Activated gamma-delta T cell (primary cell): ENCODE measurements at regions not wholly inside any gene's neighbourhood (a gene's known extent, or its start where the extent isn't known, plus 50 kb on each side); places are given as distances from the start of the nearest gene placed in this dataset.

Experiments used
- DNase-seq: peaks from one replicate; lab custom pipeline; 2025; lab: John Stamatoyannopoulos, UW

DNA sequence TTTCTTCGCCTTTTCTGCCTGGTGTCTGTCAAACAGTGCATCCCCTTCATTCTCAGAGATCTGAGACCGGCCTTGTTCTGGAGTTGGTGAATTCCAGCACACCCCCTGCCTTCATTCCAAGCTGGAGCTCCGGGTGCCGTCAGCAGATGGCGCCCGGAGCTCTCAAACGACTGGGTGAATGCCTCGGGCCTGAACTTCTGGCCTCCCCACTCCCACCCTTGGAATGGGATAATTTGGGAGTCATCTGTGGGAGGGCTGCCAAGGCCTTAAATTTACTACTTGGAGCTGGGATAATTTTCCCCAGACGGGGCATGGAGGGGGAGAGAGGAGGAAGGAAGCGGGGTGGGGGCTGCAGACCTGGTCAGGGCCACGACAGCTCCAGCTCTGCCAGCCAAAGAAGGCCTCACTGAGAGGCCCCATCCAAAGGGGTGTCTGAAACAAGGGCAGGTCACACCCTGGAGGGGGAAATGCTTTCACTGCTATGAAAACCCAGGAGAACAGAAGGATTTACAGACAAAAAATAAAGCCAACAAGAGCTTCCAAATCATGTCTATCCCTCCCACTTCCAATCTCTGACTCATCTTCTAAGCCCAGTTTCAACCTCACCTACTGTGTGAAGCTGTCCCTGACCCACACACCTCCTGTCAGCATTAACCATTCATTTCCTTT, 187.9 kb downstream of the OPA1 start:
- DNase-seq: no peak

DNA sequence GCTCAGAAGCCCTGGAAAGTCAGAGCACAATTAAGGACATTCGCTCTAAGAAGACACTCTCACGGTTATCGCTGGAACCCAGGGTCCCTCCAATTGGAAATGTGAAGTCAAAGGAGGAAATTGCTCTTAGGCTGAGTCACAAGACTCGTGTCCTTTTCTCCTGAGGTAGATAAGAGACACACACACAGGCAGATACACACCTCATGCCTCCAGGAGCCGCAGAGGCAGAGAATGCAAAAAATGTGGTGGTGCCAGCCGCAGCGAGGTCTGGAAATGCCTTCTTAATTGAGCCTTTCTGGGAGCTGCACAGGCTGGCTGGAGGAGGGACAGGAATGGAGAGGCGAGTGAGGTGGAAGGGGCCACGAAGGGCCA, 189.3 kb downstream of the OPA1 start:
- no peak for DNase-seq

DNA sequence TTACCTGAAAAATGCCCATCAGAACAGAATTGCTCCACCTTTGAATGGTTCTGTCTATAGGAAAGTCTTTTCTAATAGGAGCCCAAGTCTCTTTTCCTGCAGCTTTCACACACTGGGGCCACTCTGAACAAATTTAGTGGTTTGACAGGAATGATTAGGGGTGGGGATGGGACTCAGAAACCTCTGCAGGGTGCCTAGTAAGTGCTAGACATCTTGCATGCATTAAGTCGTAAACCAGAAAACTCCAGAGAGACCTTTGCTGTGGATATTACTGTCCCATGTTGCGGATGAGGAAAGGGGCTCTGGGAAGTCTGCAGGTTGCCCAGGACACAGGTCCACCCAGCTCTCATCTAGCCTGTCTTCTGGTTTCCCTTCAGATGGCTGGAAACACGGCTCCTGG, 189.7 kb downstream of the OPA1 start:
- DNase-seq: no peak

DNA sequence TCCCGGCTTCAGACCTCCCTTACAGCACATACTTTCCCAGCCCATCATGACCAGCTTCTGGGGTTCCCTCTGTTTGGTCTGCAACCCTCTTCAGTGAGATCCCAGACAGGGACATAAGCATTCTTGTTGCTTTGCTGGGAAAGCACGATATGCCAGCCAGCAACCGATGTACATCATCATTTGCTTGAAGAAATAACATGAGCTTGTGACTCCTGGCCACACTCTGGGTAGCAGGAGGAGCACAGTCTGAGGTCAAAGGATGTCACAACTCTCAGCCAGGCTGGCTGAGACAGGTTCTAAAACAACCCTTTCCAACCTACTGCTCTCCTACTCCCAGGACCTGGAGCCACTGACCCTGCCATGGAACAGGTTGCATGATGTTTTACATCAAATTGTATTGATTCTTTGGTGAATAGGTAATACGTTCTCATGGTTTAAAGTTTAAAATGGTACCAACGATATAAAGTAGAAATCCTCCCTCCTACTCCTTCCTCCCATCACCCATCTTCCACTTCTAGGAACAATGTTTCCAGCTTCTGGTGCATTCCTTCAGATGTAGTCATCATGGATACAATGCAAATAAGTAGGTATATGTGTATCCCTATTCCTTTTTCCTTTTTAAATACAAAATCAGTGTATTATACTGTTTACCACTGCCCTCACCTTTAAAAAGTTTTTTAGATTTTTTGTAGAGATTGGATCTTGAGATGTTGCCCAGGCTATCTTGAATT, 190.3 kb downstream of the OPA1 start:
- no peak for DNase-seq

DNA sequence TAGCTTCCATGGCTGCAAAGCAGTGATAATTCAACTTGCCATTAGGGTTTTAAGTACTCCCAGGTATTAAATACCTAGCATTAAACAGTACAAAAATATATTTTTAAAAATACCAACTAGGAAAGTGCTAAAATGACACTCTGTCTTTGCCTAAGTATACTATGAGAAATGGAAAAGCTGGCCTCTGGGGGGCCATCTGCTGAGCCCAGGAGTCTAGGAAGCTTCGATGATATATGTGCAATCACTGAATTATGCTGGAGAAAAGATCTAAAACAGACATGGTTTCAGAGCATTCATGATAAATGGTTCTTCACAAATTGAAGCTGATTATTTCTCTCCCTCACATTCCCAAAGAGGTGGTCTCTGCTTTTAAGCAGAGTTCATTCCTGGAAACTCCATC, 191.8 kb downstream of the OPA1 start:
- DNase-seq: no peak

DNA sequence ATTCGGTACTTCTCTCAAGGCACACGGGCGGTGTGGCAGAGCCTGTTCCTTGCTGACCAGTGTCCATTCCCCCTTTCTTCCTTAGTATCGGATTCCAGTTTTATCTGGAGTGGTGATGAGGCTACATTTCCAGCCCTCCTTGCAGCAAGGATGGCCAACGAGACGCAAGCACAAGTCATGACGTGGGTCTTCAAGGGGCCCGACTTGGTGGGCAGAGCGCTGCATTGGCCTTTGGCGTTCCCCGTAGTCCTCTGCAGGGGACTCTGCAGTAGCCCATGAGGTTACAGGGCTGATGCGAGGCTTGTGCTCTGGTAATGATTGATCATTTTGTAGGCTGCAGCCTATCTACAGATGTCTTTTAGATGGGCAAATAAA, 194.5 kb downstream of the OPA1 start:
- no peak for DNase-seq

DNA sequence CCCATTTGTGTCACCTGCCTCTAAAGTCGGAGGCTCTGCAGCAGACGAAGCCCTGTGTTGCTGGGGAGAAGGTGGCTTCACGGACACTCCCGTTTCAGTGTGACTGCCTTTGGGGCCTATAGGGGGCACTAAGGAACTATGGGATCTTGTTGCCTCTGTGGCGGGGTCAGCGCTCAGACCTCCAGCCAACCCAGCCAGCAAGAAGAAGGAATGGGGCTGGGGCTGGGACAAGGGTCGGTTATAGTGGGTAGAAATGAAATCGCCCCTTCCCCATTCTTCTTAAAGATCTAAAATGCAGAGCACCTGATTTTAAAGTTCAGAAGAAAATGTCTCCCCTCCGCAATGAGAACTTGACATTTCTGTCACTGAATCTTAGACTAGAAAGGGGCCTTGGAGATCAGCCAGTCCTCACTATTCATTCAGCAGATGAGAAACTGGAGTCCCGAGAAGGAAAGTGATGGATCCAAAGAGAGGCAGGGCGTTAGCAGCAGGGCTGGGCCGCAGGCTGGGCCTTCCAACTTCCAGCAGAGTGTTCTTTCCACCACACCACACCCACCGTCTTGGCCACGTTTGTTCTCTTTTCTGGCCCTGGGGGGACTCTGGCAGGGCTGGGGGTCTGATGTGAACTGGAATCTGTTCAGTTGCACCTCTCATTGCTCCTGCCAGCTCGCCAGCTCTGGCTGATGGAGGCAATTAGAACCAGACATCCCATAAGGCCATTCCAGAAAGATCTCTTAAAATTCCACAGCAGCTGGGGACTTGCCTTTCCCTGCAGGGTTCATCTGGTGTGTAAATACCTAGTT, 195.4 kb downstream of the OPA1 start:
- DNase-seq: no peak

DNA sequence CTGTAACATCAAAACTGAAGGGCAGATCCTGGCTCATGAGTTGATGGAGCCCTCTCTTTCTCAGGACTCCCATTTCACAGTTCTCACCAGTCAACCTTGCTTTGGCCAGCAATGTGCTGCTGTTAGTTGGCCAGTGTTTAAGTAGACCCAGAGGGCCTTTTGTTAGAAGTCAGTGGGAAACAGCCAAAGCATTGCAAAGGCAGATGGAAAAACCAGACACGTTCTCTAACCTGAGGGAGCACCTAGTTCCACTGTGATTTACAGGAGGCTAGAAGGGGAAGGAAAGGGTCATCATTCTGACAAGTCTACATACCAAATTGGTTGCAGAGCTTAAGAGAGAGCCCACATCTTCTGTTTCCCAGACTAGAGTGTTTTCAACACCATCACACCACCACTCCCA, 196.4 kb downstream of the OPA1 start:
- DNase-seq: no peak

DNA sequence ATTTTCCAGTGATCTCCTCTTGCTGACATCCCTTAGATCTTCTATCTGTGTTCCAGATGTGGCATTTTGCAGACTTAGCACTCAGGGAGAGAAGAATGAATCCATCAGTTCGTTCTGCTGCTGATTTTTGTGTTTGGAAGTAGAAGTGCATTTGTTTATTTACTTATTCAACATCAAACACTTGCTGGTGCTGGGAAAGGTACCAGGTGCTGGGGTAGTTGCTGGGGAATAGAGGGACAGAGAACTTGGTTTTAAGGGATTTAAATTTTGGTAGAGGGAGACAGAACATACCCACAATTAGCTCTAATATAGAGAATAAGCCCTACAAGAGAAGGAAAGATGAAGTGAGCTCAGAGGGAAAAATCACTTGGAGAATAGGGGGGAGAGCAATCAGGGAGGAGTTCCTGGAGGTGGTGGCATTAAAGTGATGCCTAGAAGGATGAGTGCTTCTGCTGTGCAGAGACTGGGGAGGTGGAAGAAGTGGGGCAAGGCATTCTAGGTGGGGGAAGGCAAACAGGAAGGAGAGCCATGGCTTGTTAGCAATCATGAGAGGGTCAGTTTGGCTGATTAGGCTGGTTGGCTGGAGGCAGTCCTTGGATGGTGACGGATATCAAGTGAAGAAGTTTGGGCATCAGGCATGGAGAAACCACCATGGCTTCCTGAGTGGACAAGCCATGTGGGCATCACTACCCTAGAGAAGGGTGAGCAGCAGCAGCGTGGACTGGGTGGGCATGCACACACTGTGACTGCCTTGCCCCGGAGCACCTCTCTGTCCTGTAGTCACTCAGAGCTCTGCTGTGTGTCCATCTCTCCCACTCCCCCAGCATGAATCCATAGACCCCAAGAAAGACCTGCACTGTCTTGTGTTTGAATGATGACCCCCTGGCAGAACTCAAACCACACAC, 197.3 kb downstream of the OPA1 start:
- DNase-seq: no peak

DNA sequence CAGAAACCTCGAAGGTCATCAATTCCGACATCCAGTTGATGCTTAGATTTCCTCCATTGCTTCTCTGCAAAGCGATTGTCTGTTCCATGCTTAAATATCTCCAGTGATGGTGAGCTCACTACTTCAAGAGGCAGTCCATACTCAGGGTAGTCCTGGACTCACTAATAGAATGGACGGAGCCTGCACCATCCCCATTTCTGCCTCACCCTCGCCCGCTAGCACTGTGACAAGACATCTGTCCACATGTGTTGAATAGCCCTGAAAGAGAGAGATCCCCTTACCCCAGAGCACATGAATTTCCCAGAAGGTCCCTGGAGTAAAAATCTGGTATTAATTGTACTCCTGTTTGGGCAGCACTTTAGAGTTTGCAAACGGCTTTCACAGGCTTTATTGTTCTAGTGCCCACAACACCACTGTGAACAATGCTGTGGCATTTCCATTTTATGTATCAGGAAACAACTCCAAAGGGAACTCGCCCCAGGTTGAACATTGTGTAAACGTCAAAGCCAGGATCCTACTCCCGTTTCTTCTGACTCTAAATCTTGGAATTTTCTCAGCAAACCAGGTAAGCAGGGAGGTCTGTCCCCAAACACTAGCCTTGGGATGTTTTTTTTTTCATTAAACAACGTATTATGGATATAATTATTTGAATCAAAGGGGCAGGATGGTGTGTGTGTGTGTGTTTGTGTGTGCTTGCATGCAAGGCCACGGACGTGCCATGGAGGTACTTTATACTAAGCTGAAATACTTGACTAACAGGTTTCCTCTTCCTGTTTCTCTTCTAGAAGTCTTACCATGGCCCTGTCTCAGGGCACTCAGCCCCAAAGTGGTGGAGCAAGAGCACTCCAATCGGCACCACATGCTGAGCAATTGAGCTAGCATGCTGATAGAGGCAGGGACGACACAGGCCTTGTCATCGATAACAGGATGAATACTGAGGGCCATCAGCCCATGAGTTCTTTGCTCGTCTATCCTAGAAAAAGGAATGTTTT, 198.3 kb downstream of the OPA1 start:
- DNase-seq: no peak

DNA sequence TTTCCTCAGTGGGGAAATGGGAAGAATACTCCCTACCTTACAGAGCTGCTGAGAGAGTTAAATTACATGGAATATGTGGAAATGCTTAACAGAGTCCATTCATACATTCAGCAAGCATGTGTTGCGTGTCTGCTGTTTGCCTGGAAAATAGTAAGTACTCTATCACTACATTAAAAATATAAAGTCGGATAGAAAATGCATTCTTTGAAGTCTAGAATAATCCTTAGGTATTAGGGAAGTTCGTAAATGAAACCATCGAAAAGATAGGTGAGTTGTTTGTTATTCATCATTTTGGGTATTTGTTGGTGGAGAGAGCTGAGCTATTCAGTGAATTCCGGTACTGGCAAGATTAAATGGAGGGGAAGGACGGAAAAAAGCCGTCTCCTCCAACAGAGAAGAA, 200.1 kb downstream of the OPA1 start:
- no peak for DNase-seq

DNA sequence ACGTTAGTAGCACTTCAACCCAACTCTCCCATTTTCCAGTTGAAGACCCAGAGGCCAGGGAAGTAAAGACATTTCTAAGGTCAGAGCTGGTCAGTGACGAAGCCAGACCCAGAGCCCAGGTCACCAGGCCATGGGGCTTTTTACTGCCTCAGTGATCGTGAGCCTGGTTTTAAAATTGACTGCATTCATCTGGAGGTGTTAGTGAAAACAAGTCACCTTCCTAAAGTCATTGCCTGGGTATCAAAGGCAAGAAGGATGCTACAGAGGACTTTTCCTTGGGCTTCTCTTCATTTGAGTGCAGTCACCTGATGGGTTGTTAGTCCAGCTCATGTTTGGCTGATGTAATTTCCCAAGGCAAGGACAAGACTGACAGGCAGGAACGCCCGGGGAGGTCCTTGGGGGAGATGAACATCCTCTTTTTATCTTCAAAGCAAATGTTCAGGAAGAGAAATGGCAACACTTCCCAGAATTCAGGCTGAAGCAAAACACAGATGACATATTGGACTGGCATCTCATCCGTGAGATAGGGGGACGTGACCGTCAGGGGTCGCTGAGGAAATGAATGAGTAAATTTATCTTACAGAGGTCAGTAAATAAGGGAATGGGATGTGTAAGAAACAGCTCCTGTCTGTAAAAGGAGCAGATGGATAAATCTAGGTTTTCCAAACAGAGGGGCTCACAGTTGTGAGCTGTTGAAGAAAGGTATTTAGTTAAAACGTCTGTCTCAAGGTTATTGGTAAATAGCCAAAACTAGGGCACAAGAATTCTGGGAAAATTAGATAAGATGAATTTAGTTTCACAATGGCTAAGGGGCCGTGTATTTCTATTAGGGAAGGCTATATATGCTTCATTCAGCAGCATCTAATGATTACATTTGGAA, 201.2 kb downstream of the OPA1 start:
- DNase-seq: no peak

DNA sequence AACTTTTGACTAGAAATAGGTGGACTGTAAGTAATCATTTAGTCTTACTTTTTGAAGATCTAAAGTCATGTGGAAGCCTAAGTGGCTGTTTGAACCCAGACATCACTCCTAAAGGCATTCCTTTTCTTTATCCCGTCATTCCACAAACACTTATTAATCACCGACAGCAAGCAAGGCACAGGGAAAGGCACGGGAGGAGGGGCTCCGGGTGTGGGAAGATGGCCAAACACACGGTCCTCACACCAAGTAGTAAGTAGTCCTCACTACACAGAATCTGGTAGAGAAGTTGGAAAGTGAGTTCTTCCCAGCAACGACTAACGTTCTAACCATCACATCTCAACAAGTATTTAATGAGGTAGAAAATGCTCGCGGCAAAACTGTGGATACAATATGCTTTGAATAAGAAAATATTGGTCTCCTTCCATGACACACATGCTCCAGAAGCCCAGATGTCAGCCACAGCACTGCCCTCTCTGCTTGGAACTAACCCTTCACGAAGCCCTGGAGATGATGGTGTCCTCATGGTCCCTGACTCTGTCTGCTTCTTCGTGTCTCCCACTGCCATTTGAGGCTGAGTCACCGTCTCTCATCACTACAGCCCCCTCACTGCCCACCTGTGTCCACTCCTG, 202.2 kb downstream of the OPA1 start:
- no peak for DNase-seq

DNA sequence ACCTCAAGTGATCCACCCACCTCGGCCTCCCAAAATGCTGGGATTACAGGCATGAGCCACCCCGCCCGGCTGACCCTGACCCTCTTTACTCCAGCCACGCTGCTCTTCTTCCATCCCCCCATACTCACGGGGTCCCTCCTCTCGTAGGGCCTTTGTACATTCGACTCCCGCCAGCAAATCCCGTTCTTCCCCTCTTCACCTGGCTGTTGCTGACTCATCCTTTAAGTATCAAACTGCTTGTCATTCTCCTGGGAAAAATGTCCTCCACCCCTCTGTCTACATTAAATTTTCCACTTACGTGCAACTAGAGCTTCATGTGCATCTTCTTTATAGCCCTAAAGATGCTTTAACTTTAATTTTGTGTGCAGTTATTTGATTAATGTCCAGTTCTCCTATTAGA, 203.1 kb downstream of the OPA1 start:
- DNase-seq: no peak

DNA sequence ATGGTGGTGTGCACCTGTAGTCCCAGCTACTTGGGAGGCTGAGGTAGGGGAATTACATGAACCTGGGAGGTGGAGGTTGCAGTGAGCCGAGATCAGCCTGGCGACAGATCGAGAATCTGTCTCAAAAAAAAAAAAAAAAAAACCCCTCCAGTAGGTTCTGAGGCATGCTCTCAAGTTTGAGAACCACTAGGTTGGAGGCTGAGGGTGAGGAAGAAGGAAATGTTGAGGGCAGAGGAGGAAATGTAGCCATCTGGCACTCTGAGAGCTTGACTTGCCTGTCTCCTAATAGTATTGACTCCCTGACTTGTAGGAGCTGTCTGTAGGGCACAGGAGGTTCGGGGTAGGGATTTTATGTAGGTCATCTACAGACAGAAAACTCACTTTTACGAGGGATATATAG, 204.6 kb downstream of the OPA1 start:
- DNase-seq: no peak

DNA sequence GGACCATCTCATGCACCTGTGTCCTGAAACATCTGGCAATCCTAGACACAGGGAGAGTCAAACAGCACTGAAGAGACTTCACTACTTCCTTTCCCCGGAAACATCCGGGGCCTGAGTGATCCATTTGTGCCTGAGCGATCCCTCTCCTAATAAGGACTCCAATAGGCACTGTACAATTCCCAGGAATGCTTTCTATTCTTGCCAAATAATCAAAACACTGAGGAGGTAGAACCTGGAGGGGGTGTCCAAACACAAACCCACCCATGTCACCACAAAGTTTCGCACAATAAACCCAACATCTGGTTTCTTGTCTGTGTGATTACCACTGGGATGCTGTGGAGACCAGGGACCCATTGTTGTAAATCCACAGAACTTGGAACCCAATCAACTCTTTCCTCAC, 205.0 kb downstream of the OPA1 start:
- DNase-seq: no peak

DNA sequence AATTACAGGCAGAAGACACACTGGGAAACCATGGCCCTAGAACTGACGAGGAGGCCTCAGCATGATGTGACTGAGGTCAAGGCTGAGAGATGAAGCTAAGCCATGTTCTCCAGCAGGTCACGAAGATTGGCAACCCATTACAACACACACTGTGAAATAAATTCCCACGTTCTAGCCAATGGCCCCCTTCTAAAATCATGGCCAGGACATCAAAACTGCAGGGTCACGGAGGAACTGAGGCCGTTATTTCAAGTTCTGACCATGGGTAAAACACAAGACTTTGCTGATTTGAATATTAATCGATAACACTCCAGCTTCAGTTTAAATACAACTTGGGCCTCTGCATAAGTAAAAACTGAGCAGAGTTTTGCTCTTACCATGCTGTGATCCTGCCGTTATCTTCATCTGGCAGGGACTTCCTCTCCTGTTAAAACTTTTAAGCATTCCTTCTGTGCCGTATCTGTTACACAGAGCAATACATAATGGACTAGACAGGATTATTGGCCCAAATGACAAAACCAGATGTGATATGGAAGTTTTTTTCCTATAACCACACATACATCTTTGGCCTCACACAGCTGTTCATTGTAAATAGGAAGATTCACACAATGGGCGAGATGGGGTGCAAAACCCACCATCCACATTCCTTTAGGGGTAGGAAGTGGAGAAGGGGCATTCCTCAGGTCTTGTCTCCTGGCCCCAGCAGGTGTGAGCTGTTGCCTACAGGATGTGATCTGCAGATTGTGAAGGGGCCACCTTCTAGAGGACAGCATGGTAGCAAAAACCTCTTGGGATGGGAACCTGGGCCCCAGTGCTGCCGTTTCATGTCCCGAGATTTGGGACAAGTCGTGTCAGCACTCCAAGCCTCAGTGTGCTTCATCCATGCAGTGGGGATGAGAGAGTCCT, 207.4 kb downstream of the OPA1 start:
- no peak for DNase-seq

DNA sequence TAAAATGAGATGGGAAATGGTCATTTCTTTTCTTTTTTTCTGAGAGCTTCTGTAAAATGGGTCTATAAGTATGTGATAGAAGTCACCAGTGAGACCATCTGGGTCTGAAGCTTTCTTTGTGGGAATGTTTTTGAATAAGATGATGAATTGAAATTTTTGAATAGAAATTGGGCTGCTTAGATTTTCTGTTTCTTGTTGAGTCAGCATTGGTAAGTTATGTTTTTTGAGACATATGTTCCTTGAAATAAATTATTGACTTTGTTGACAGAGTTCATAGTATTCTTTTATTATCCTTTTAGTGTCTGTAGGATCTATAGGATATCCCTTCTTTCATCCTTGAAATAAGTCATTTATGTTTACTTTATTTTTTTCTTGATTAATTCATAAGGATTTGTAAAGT, 208.1 kb downstream of the OPA1 start:
- no peak for DNase-seq
